Progenitor cell of endocrine pancreas (in vitro differentiated cells): ENCODE measurements at regions not wholly inside any gene's neighbourhood (a gene's known extent, or its start where the extent isn't known, plus 50 kb on each side); places are given as distances from the start of the nearest gene placed in this dataset.

Experiments
- DNase-seq: peaks from one replicate; pipeline ENCODE4 v3.0.0; 2021; ENCODE audit warnings: low spot score; ENCODE audit not compliant: unreplicated experiment
- H3K27ac Mint-ChIP-seq: 2 replicates; pipeline ENCODE4 v1.8.0; 2021; ENCODE audit warnings: mild to moderate bottlenecking, moderate library complexity, mixed read lengths
- H3K27me3 Mint-ChIP-seq: 2 replicates; pipeline ENCODE4 v1.8.0; 2021; ENCODE audit warnings: mixed read lengths
- H3K36me3 Mint-ChIP-seq: 2 replicates; pipeline ENCODE4 v1.8.0; 2022; ENCODE audit warnings: mixed read lengths; ENCODE audit not compliant: insufficient read depth
- H3K4me1 Mint-ChIP-seq: 2 replicates; pipeline ENCODE4 v1.8.0; 2021; ENCODE audit warnings: low read depth, mixed read lengths
- H3K4me3 Mint-ChIP-seq: 2 replicates; pipeline ENCODE4 v1.8.0; 2021; ENCODE audit warnings: low read depth, mild to moderate bottlenecking, moderate library complexity, mixed read lengths
- H3K9me3 Mint-ChIP-seq: 2 replicates; pipeline ENCODE4 v1.8.0; 2021; ENCODE audit warnings: low read depth, mixed read lengths
- CTCF ChIP-seq: fragments of 200-600 bp; sonication (generic); IDR thresholded peaks from one replicate; pipeline ENCODE4 v1.5.0; 2021; ENCODE audit warnings: antibody characterized with exemption, mild to moderate bottlenecking; ENCODE audit not compliant: unreplicated experiment

- no peak overlapping the region for H3K4me3 Mint-ChIP-seq
- peaks cover 24% of the 10 kb centered on the region for H3K4me1 Mint-ChIP-seq
- H3K9me3 Mint-ChIP-seq: peaks cover 14% of the 10 kb centered on the region
- TF ChIP-seq CTCF: no peak
- no peak overlapping the region for H3K27ac Mint-ChIP-seq
- DNase-seq: no peak
- H3K36me3 Mint-ChIP-seq: peaks cover 2% of the 10 kb centered on the region
- peaks cover 6% of the 10 kb centered on the region for H3K27me3 Mint-ChIP-seq
Observed at GRCh38 chr2:172344159-172344558, 83.2 kb upstream of the ITGA6 start.

- TF ChIP-seq CTCF: no peak
- H3K36me3 Mint-ChIP-seq: peaks cover 2% of the 10 kb centered on the region
- no peaks in the 10 kb centered on the region for H3K27me3 Mint-ChIP-seq
- no peak for DNase-seq
- H3K4me3 Mint-ChIP-seq: no peak overlapping the region
- no peak overlapping the region for H3K27ac Mint-ChIP-seq
- H3K9me3 Mint-ChIP-seq: peaks cover 14% of the 10 kb centered on the region
- H3K4me1 Mint-ChIP-seq: peaks cover 8% of the 10 kb centered on the region
Observed at GRCh38 chr2:172345956-172346555, 81.3 kb upstream of the ITGA6 start.

DNA sequence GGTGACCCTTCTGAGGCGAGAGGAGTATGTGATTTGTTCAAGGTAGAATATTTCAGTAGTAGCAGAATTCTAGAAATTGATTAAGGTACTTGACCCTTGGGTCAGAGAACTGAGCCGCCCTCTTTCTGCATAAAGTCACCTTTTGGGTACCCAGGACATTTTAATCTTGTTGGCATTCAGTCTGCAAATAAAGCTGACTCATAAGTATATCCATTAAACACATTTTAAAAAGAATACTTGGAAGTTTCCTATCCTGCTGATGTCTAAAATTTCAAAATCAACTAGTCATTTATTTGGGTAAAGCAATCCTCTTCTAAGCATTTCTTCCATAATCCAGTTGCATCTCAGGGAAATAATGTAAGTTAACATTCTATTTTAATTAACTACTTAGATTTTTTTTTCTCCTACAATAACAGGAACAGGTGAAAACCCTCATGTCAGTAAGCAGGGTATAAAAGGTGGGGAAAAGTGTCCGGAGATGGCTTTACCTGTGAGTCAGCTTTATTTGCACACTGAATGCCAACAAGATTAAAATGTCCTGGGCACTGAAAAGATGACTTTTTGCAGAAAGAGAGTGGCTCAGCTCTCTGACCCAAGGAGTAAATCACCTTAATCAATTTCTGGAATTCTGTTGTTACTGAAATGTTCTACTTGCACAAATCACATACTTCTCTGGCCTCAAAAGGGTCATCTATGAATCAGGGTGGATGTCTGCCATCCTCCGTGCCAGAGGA is 78.7 kb upstream of the ITGA6 start:
- Mint-ChIP-seq H3K27me3 (no peaks in the 10 kb centered on the region), H3K27ac (no peak overlapping the region), H3K4me1 (no peaks in the 10 kb centered on the region), H3K36me3 (peaks cover 2% of the 10 kb centered on the region), H3K4me3 (no peak overlapping the region), H3K9me3 (peaks cover 13% of the 10 kb centered on the region)
- no peak for TF ChIP-seq CTCF
- DNase-seq: no peak

- peaks cover 7% of the 10 kb centered on the region for H3K9me3 Mint-ChIP-seq
- no peaks in the 10 kb centered on the region for H3K27me3 Mint-ChIP-seq
- peaks cover 2% of the 10 kb centered on the region for H3K36me3 Mint-ChIP-seq
- no peak for DNase-seq
- no peaks in the 10 kb centered on the region for H3K4me1 Mint-ChIP-seq
- no peak overlapping the region for H3K27ac Mint-ChIP-seq
- no peak for TF ChIP-seq CTCF
- H3K4me3 Mint-ChIP-seq: no peak overlapping the region
Observed at GRCh38 chr2:172350839-172351479, 76.4 kb upstream of the ITGA6 start.

GRCh38 chr2:172351586-172351985 is 75.8 kb upstream of the ITGA6 start:
- Mint-ChIP-seq H3K27ac (no peak overlapping the region), H3K9me3 (peaks cover 7% of the 10 kb centered on the region), H3K4me3 (no peak overlapping the region), H3K36me3 (peaks cover 2% of the 10 kb centered on the region), H3K4me1 (no peaks in the 10 kb centered on the region), H3K27me3 (no peaks in the 10 kb centered on the region)
- DNase-seq: no peak
- TF ChIP-seq CTCF: no peak
